ENCODE measurements at regions not wholly inside any gene's neighbourhood (a gene's known extent, or its start where the extent isn't known, plus 50 kb on each side); places are given as distances from the start of the nearest gene placed in this dataset.

DNA sequence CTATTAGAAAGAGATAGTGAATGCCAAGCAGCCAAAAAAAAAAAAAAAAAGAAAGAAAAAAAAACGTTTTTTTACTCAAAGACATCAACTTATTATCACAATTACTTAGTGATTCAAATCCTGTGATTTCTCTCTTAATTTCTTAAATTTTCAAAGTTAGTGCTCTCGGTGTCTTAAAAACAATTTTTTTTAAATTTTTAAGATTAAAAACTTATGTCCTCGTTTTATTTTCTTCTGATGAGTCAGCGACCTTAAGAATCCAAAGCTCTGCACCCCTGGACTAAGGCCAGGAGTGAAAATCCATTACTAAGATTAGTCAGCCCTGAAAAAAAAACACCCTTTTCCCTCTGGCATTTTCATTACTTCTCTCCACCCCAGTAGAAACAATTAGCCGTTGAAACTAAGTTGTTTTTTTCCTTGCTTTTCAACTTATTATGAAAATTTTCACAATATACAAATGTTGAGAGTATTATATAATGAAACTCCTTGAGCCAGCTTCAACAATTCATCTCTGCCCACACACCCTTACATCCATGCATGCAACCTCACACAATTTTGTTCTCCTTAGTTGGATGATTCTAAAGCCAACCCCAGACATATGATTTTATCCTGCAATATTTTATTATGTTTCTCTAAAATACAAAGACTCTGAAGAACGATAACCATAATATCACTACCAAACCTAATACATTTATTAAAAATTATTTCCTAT is 85.6 kb upstream of the CARMIL1 start:
- no peak for TF ChIP-seq YY1 (IDR thresholded peaks at IDR 0.05; ENCODE audit: insufficient read depth, insufficient read length)
- TF ChIP-seq ZNF274 (IDR thresholded peaks at IDR 0.05; ENCODE audit: low read depth, low read length), result no peak
